H9 (cell line): ENCODE measurements at regions not wholly inside any gene's neighbourhood (a gene's known extent, or its start where the extent isn't known, plus 50 kb on each side); places are given as distances from the start of the nearest gene placed in this dataset.

ENCODE experiments used
- DNase-seq: peaks from one replicate; pipeline ENCODE4 v3.0.0-alpha.2; 2017
- H2AFZ ChIP-seq: one replicate; pipeline ENCODE4 v1.6.1; 2013; ENCODE audit warnings: mild to moderate bottlenecking, low read length, control low read depth, moderate library complexity
- H2AK5ac ChIP-seq: 2 replicates; pipeline ENCODE4 v1.6.1; 2013; ENCODE audit warnings: low read length, control low read depth, mixed read lengths; ENCODE audit not compliant: insufficient read length
- H2BK120ac ChIP-seq: one replicate; pipeline ENCODE4 v1.6.1; 2013; ENCODE audit warnings: low read depth, mild to moderate bottlenecking, low read length, control low read depth, inconsistent platforms; ENCODE audit not compliant: poor library complexity, severe bottlenecking
- H2BK12ac ChIP-seq: 2 replicates; pipeline ENCODE4 v1.6.1; 2013; ENCODE audit warnings: low read length, control low read depth, mixed read lengths, low read depth; ENCODE audit not compliant: insufficient read length
- H2BK15ac ChIP-seq: 2 replicates; pipeline ENCODE4 v1.6.1; 2013; ENCODE audit warnings: low read depth, low read length, control low read depth
- H2BK20ac ChIP-seq: one replicate; pipeline ENCODE4 v1.6.1; 2013; ENCODE audit warnings: low read depth, mild to moderate bottlenecking, low read length, control low read depth, inconsistent platforms; ENCODE audit not compliant: poor library complexity, severe bottlenecking
- H2BK5ac ChIP-seq: 2 replicates; pipeline ENCODE4 v1.6.1; 2013; ENCODE audit warnings: low read length, control low read depth, mixed read lengths; ENCODE audit not compliant: insufficient read length
- H3K14ac ChIP-seq: 2 replicates; pipeline ENCODE4 v1.6.1; 2013; ENCODE audit warnings: low read length, control low read depth; ENCODE audit not compliant: insufficient read depth
- H3K18ac ChIP-seq: 2 replicates; pipeline ENCODE4 v1.6.1; 2013; ENCODE audit warnings: low read depth, mild to moderate bottlenecking, mixed read lengths, low read length, control low read depth; ENCODE audit not compliant: insufficient read length
- H3K23ac ChIP-seq: 2 replicates; pipeline ENCODE4 v1.6.1; 2013; ENCODE audit warnings: low read length, control low read depth, mixed read lengths, low read depth; ENCODE audit not compliant: insufficient read length
- H3K23me2 ChIP-seq: 2 replicates; pipeline ENCODE4 v1.6.1; 2013; ENCODE audit warnings: low read depth, mild to moderate bottlenecking, mixed read lengths, low read length, control low read depth; ENCODE audit not compliant: insufficient read length, poor library complexity, severe bottlenecking
- H3K27ac ChIP-seq: 2 replicates; pipeline ENCODE4 v1.5.1; 2013; ENCODE audit warnings: low read length, control low read depth, mixed read lengths, low read depth; ENCODE audit not compliant: insufficient read length
- H3K27me3 ChIP-seq: 2 replicates; pipeline ENCODE4 v1.6.1; 2013; ENCODE audit warnings: low read length, control low read depth, inconsistent platforms; ENCODE audit not compliant: insufficient read depth
- H3K4ac ChIP-seq: 2 replicates; pipeline ENCODE4 v1.6.1; 2013; ENCODE audit warnings: low read depth, mild to moderate bottlenecking, control low read depth, inconsistent platforms, low read length, moderate library complexity
- H3K4me1 ChIP-seq: 2 replicates; pipeline ENCODE4 v1.6.1; 2013; ENCODE audit warnings: low read length, control low read depth, inconsistent platforms; ENCODE audit not compliant: insufficient read depth
- H3K4me2 ChIP-seq: 2 replicates; pipeline ENCODE4 v1.6.1; 2013; ENCODE audit warnings: low read length, control low read depth, mixed read lengths; ENCODE audit not compliant: insufficient read length, insufficient read depth
- H3K56ac ChIP-seq: 2 replicates; pipeline ENCODE4 v1.6.1; 2013; ENCODE audit warnings: low read depth, mild to moderate bottlenecking, mixed read lengths, low read length, control low read depth; ENCODE audit not compliant: insufficient read length
- H3K79me1 ChIP-seq: 2 replicates; pipeline ENCODE4 v1.6.1; 2013; ENCODE audit warnings: low read depth, mild to moderate bottlenecking, moderate library complexity, low read length, control low read depth, inconsistent platforms; ENCODE audit not compliant: insufficient read depth, poor library complexity, severe bottlenecking
- H3K79me2 ChIP-seq: 2 replicates; pipeline ENCODE4 v1.6.1; 2013; ENCODE audit warnings: low read length, control low read depth, inconsistent platforms; ENCODE audit not compliant: insufficient read depth
- H3K9ac ChIP-seq: 2 replicates; pipeline ENCODE4 v1.6.1; 2013; ENCODE audit warnings: low read length, control low read depth, mixed read lengths; ENCODE audit not compliant: insufficient read length; ENCODE audit errors: extremely low read depth
- H3K9me3 ChIP-seq: one replicate; pipeline ENCODE4 v1.6.1; 2013; ENCODE audit warnings: low read depth, low read length, inconsistent platforms; ENCODE audit not compliant: control insufficient read depth
- H3T11ph ChIP-seq: one replicate; pipeline ENCODE4 v1.6.1; 2013; ENCODE audit warnings: mild to moderate bottlenecking, low read length, control low read depth, inconsistent platforms
- H4K20me1 ChIP-seq: one replicate; pipeline ENCODE4 v1.6.1; 2013; ENCODE audit not compliant: control insufficient read depth, insufficient read length, insufficient read depth
- H4K5ac ChIP-seq: 2 replicates; pipeline ENCODE4 v1.6.1; 2013; ENCODE audit warnings: low read depth, mild to moderate bottlenecking, mixed read lengths, low read length, control low read depth; ENCODE audit not compliant: insufficient read length
- H4K8ac ChIP-seq: replicated peaks from 2 replicates; pipeline ENCODE4 v1.6.1; 2013; ENCODE audit warnings: low read length, control low read depth, mixed read lengths, low read depth; ENCODE audit not compliant: insufficient read length
- H4K91ac ChIP-seq: 2 replicates; pipeline ENCODE4 v1.6.1; 2013; ENCODE audit warnings: low read depth, mild to moderate bottlenecking, moderate library complexity, mixed read lengths, low read length, control low read depth; ENCODE audit not compliant: insufficient read length
- H3K27ac Mint-ChIP-seq, 3 experiments: 2 replicates in 2 of 3; 3 replicates in 1 of 3; pipeline ENCODE4 v1.8.0; 2020 to 2021; ENCODE audit warnings: mixed read lengths in 3 of 3, mild to moderate bottlenecking in 1 of 3, moderate library complexity in 1 of 3
- H3K27me3 Mint-ChIP-seq: 2 replicates; pipeline ENCODE4 v1.8.0; 2021; ENCODE audit warnings: low read depth, mild to moderate bottlenecking, moderate library complexity, mixed read lengths
- H3K36me3 Mint-ChIP-seq, 3 experiments: 2 replicates in 2 of 3; 3 replicates in 1 of 3; pipeline ENCODE4 v1.8.0; 2020 to 2021; ENCODE audit warnings: low read depth in 3 of 3, mixed read lengths in 3 of 3; ENCODE audit not compliant: insufficient read depth in 1 of 3
- H3K4me1 Mint-ChIP-seq, 2 experiments: 2 replicates each; pipeline ENCODE4 v1.8.0; 2020; ENCODE audit warnings: mixed read lengths in 2 of 2
- H3K4me3 Mint-ChIP-seq, 2 experiments: 2 replicates in 1 of 2; 3 replicates in 1 of 2; pipeline ENCODE4 v1.8.0; 2020 to 2021; ENCODE audit warnings: mild to moderate bottlenecking in 2 of 2, mixed read lengths in 2 of 2, moderate library complexity in 1 of 2
- H3K9me3 Mint-ChIP-seq, 2 experiments: 2 replicates in 1 of 2; 3 replicates in 1 of 2; pipeline ENCODE4 v1.8.0; 2020; ENCODE audit warnings: mild to moderate bottlenecking in 2 of 2, mixed read lengths in 2 of 2, moderate library complexity in 1 of 2
- CTCF ChIP-seq: fragments of 200-600 bp; sonication (generic); conservative IDR thresholded peaks from 3 replicates; pipeline ENCODE4 v1.8.0; 2021; ENCODE audit warnings: antibody characterized with exemption, mild to moderate bottlenecking
- WGBS: extraction: QIAGEN DNeasy Blood & Tissue Kit; methylation state at CpG from one replicate; pipeline ENCODE4 v1.1.7; 2013; ENCODE audit warnings: missing lambda C conversion rate, low lambda C conversion rate, mixed read lengths; ENCODE audit not compliant: insufficient read length; ENCODE audit errors: extremely low coverage; 5-methylcytosine and 5-hydroxymethylcytosine counted together

DNA sequence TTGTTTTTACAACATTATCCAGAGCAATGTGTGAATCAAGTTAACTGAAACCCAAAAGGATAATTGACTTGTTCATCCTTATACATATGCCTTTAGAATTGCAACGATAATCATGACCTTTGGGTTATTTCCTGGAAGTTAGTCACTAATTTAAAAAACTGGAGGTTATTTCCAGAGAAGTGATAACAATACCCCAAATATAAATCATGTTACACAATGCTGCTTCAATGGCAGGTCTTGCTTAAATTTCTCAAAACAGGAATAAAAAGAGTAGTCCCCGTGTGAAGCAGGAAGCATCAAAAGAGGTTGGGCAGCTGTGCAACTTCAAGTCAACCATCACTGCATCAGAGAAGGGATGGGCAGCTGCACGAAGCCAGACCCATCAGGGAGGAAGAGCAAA is 134.4 kb downstream of the EFNB2 start:
- no peak overlapping the region for H3K27ac ChIP-seq
- WGBS: no CpG with 5 or more reads among the region's 3 CpGs
- TF ChIP-seq CTCF: no peak
- no peak overlapping the region for H3K23ac ChIP-seq
- H4K8ac ChIP-seq: no peak overlapping the region
- H3K18ac ChIP-seq: no peak overlapping the region
- peaks cover 20 to 23% of the 10 kb centered on the region in 2 experiments for H3K4me1 Mint-ChIP-seq
- H4K91ac ChIP-seq: no peak overlapping the region
- no peaks in the 10 kb centered on the region for H3K36me3 Mint-ChIP-seq
- no peaks in the 10 kb centered on the region for H4K20me1 ChIP-seq
- no peak for DNase-seq
- H3K9ac ChIP-seq: no peak overlapping the region
- no peaks in the 10 kb centered on the region for H3K9me3 ChIP-seq
- H3K4ac ChIP-seq: no peak overlapping the region
- H3K4me2 ChIP-seq: no peak overlapping the region
- H2BK120ac ChIP-seq: no peak overlapping the region
- no peaks in the 10 kb centered on the region for H3K9me3 Mint-ChIP-seq
- no peak overlapping the region for H2AFZ ChIP-seq
- no peaks in the 10 kb centered on the region for H3K79me2 ChIP-seq
- H3K4me1 ChIP-seq: peaks cover 4% of the 10 kb centered on the region; the same call in 1 of the 2 replicates
- H2BK12ac ChIP-seq: no peak overlapping the region
- no peaks in the 10 kb centered on the region for H3K23me2 ChIP-seq
- no peak overlapping the region for H3K56ac ChIP-seq
- no peaks in the 10 kb centered on the region for H3K27me3 ChIP-seq
- no peak overlapping the region for H2AK5ac ChIP-seq
- no peak overlapping the region for H2BK5ac ChIP-seq
- H2BK20ac ChIP-seq: no peak overlapping the region
- no peaks in the 10 kb centered on the region for H3K27me3 Mint-ChIP-seq
- H2BK15ac ChIP-seq: no peak overlapping the region
- H4K5ac ChIP-seq: no peak overlapping the region
- no peak overlapping the region for H3K14ac ChIP-seq
- H3T11ph ChIP-seq: no peak overlapping the region
- H3K4me3 Mint-ChIP-seq: no peak overlapping the region
- no peaks in the 10 kb centered on the region for H3K79me1 ChIP-seq
- H3K27ac Mint-ChIP-seq: no peak overlapping the region
